22Rv1 (cell line): ENCODE measurements at regions not wholly inside any gene's neighbourhood (a gene's known extent, or its start where the extent isn't known, plus 50 kb on each side); places are given as distances from the start of the nearest gene placed in this dataset.

Experiments
- ZFX ChIP-seq: fragments of 450-650 bp; IDR thresholded peaks from 2 replicates; pipeline ENCODE4 v1.6.1; 2017; ENCODE audit warnings: antibody characterized with exemption, borderline replicate concordance
- TF ChIP-seq, protein P1 (sequence below): fragments of 450-650 bp; IDR thresholded peaks from 2 replicates; pipeline ENCODE4 v1.5.1; 2017; ENCODE audit warnings: mild to moderate bottlenecking

- TF ChIP-seq ZFX = no peak
- TF ChIP-seq, protein P1, sequence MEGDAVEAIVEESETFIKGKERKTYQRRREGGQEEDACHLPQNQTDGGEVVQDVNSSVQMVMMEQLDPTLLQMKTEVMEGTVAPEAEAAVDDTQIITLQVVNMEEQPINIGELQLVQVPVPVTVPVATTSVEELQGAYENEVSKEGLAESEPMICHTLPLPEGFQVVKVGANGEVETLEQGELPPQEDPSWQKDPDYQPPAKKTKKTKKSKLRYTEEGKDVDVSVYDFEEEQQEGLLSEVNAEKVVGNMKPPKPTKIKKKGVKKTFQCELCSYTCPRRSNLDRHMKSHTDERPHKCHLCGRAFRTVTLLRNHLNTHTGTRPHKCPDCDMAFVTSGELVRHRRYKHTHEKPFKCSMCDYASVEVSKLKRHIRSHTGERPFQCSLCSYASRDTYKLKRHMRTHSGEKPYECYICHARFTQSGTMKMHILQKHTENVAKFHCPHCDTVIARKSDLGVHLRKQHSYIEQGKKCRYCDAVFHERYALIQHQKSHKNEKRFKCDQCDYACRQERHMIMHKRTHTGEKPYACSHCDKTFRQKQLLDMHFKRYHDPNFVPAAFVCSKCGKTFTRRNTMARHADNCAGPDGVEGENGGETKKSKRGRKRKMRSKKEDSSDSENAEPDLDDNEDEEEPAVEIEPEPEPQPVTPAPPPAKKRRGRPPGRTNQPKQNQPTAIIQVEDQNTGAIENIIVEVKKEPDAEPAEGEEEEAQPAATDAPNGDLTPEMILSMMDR = no peak
Observed at GRCh38 chr4:66565801-66566200, 895.5 kb upstream of the EPHA5 start.
